ENCODE measurements at regions not wholly inside any gene's neighbourhood (a gene's known extent, or its start where the extent isn't known, plus 50 kb on each side); places are given as distances from the start of the nearest gene placed in this dataset.

- Histone ChIP-seq H2BK12ac (ENCODE audit: low read depth, low read length) (no peak overlapping the region), H4K20me1 (replicated peaks in 1 of 2; ENCODE audit: control insufficient read depth in 1 of 2, insufficient read depth in 2 of 2, low read length in 2 of 2) (no peaks in the 10 kb centered on the region), H3K9me3 (ENCODE audit: insufficient read depth in 2 of 2, low read depth in 1 of 2, low read length in 1 of 2) (no peaks in the 10 kb centered on the region), H2BK5ac (ENCODE audit: low read depth, low read length) (no peak overlapping the region), H3K79me2 (ENCODE audit: control insufficient read depth in 1 of 2, insufficient read depth in 2 of 2, low read length in 2 of 2) (no peaks in the 10 kb centered on the region), H2BK20ac (ENCODE audit: low read length) (no peak overlapping the region), H3K4me3 (ENCODE audit: extremely low read depth in 1 of 4, insufficient read depth in 2 of 4, low read depth in 3 of 4, low read length in 4 of 4) (no peak overlapping the region), H3K4me1 (replicated peaks in 1 of 4; ENCODE audit: control insufficient read depth in 3 of 4, insufficient read depth in 4 of 4, low read length in 3 of 4) (no peaks in the 10 kb centered on the region), H3K23me2 (ENCODE audit: low read depth, low read length) (no peaks in the 10 kb centered on the region), H2BK120ac (replicated peaks; ENCODE audit: low read depth, low read length) (no peak overlapping the region), H4K8ac (ENCODE audit: extremely low read depth, insufficient read depth, low read length) (no peak overlapping the region), H3K79me1 (ENCODE audit: low read depth, low read length) (no peaks in the 10 kb centered on the region), H3K14ac (ENCODE audit: insufficient read length) (no peak overlapping the region), H3K18ac (ENCODE audit: extremely low read depth, low read length) (no peak overlapping the region), H4K5ac (ENCODE audit: insufficient read length, low read depth, low read length) (no peak overlapping the region), H2BK15ac (ENCODE audit: low read length) (no peak overlapping the region), H3K23ac (ENCODE audit: insufficient read length) (no peak overlapping the region), H2AFZ (ENCODE audit: low read length) (no peak overlapping the region), H3K36me3 (ENCODE audit: control insufficient read depth in 2 of 4, insufficient read depth in 4 of 4, low read length in 3 of 4) (no peaks in the 10 kb centered on the region), H3K4me2 (ENCODE audit: insufficient read depth in 1 of 2, low read depth in 2 of 2, low read length in 2 of 2) (no peak overlapping the region), H4K91ac (replicated peaks; ENCODE audit: insufficient read length, low read length) (no peak overlapping the region), H3K9ac (replicated peaks in 1 of 4; ENCODE audit: extremely low read depth in 1 of 4, low read depth in 3 of 4, low read length in 3 of 4) (no peak overlapping the region), H3K4ac (replicated peaks; ENCODE audit: insufficient read length, low read depth, low read length) (no peak overlapping the region), H2AK5ac (ENCODE audit: low read depth, low read length) (no peak overlapping the region), H3K27ac (ENCODE audit: low read depth, low read length) (no peak overlapping the region), H3K27me3 (replicated peaks in 1 of 4; ENCODE audit: control insufficient read depth in 3 of 4, extremely low read depth in 1 of 4, insufficient read depth in 3 of 4, low read length in 3 of 4) (no peaks in the 10 kb centered on the region), H3K56ac (replicated peaks; ENCODE audit: insufficient read length, low read depth, low read length) (no peak overlapping the region)
- no peak for FAIRE-seq
- no peak for DNase-seq (ENCODE audit: low read depth in 1 of 2, low spot score in 2 of 2)
- ChIA-PET POLR2A (ENCODE audit: partially characterized antibody) (no interaction called here), CTCF (ENCODE audit: partially characterized antibody) (interaction anchor here (0.6 to 1.3 kb wide), 2 partner anchors 11 to 417 kb away, joined by 3 to 4 read pairs; no protein-coding TSS in a partner anchor)
- no peak for TF ChIP-seq TBP (IDR thresholded peaks at IDR 0.05; ENCODE audit: low read depth, low read length)
- TF ChIP-seq EGR1 (IDR thresholded peaks at IDR 0.05; ENCODE audit: borderline replicate concordance, low read depth, low read length) = no peak
- no peak for TF ChIP-seq YY1 (IDR thresholded peaks at IDR 0.05; ENCODE audit: low read depth, low read length)
- no peak for TF ChIP-seq CTCF (IDR thresholded peaks at IDR 0.05; ENCODE audit: control extremely low read depth in 1 of 3, insufficient read depth in 1 of 3, low read depth in 1 of 3, low read length in 3 of 3)
- TF ChIP-seq POLR2A (IDR thresholded peaks at IDR 0.05; ENCODE audit: control extremely low read depth in 1 of 2, low read depth in 2 of 2, low read length in 2 of 2) = no peak
- TF ChIP-seq ATF2 (IDR thresholded peaks at IDR 0.05; ENCODE audit: low read length) = no peak
- TF ChIP-seq, protein P1, sequence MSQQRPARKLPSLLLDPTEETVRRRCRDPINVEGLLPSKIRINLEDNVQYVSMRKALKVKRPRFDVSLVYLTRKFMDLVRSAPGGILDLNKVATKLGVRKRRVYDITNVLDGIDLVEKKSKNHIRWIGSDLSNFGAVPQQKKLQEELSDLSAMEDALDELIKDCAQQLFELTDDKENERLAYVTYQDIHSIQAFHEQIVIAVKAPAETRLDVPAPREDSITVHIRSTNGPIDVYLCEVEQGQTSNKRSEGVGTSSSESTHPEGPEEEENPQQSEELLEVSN (IDR thresholded peaks at IDR 0.05) = no peak
- TF ChIP-seq SRF (IDR thresholded peaks at IDR 0.05; ENCODE audit: low read depth, low read length) = no peak
- no peak for TF ChIP-seq CREB1 (IDR thresholded peaks at IDR 0.05)
- 60% methylated on average over 3 of the region's 3 CpGs; no CpG with 5 or more reads in 1 of the 2 experiments for WGBS, 2 experiments (ENCODE audit: extremely low coverage in 1 of 2, insufficient coverage in 1 of 2, insufficient read length in 1 of 2, insufficient replicate concordance in 2 of 2, low coverage in 1 of 2, low lambda C conversion rate in 2 of 2, missing lambda C conversion rate in 1 of 2)
Observed at GRCh38 chrX:63525491-63525890, 174.4 kb upstream of the SPIN4 start.
